CD4-positive, alpha-beta T cell (primary cell): ENCODE measurements at regions not wholly inside any gene's neighbourhood (a gene's known extent, or its start where the extent isn't known, plus 50 kb on each side); places are given as distances from the start of the nearest gene placed in this dataset.

Experiments
- ATAC-seq: fragments of 200-7000 bp; cut with Tn5 transposase; one replicate; pipeline ENCODE4 v1.10.0; 2022; ENCODE audit warnings: mild to moderate bottlenecking; ENCODE audit not compliant: poor library complexity
- CTCF ChIA-PET: fragments of 350-600 bp; sonication (Branson Sonifier 250); formaldehyde crosslinking; loops from one replicate; lab custom pipeline; 2021; ENCODE audit warnings: antibody characterized with exemption, inconsistent platforms; lab: Charles Lee
- POLR2A ChIA-PET: fragments of 350-600 bp; sonication (Branson Sonifier 250); formaldehyde crosslinking; loops from one replicate; lab custom pipeline; 2021; ENCODE audit warnings: antibody characterized with exemption, inconsistent platforms; lab: Charles Lee
- DNase-seq, 14 experiments: peaks; one replicate each; pipeline ENCODE4 v3.0.0-alpha.2; 2013 to 2020; ENCODE audit warnings: mixed read lengths in 2 of 14
- H3K27ac ChIP-seq, 2 donors: one replicate each; pipeline versions ENCODE4 v1.5.1 to v1.7.0; 2013; ENCODE audit warnings: low read length in 2 of 2, low read depth in 1 of 2, mild to moderate bottlenecking in 1 of 2
- H3K27me3 ChIP-seq, 2 experiments: 1 replicate in 1 of 2; 2 replicates in 1 of 2; pipeline versions ENCODE4 v1.6.1 to v1.7.0; 2013; ENCODE audit warnings: low read length in 2 of 2, control low read depth in 1 of 2, mild to moderate bottlenecking in 1 of 2, moderate library complexity in 1 of 2; ENCODE audit not compliant: insufficient read depth in 2 of 2, control insufficient read depth in 1 of 2
- H3K36me3 ChIP-seq: one replicate; pipeline ENCODE4 v1.6.1; 2013; ENCODE audit warnings: low read length, control low read depth; ENCODE audit not compliant: insufficient read depth
- H3K4me1 ChIP-seq: one replicate; pipeline ENCODE4 v1.6.1; 2013; ENCODE audit warnings: low read length, control low read depth; ENCODE audit not compliant: insufficient read depth
- H3K4me3 ChIP-seq: one replicate; pipeline ENCODE4 v1.5.1; 2013; ENCODE audit warnings: mild to moderate bottlenecking, low read length, moderate library complexity
- H3K9me3 ChIP-seq, 2 experiments: 1 replicate in 1 of 2; 2 replicates in 1 of 2; pipeline versions ENCODE4 v1.6.1 to v1.7.0; 2013; ENCODE audit warnings: low read length in 2 of 2, mild to moderate bottlenecking in 2 of 2, control low read depth in 1 of 2, moderate library complexity in 1 of 2; ENCODE audit not compliant: control insufficient read depth in 1 of 2, insufficient read depth in 1 of 2
- H3K27ac Mint-ChIP-seq: one replicate; pipeline ENCODE4 v1.8.0; 2020; ENCODE audit warnings: mixed read lengths
- H3K27me3 Mint-ChIP-seq: one replicate; pipeline ENCODE4 v1.8.0; 2021; ENCODE audit warnings: mixed read lengths
- H3K36me3 Mint-ChIP-seq: one replicate; pipeline ENCODE4 v1.8.0; 2021; ENCODE audit warnings: low read depth, mixed read lengths
- H3K4me1 Mint-ChIP-seq: one replicate; pipeline ENCODE4 v1.8.0; 2021; ENCODE audit warnings: low read depth, mixed read lengths
- H3K4me3 Mint-ChIP-seq: one replicate; pipeline ENCODE4 v1.8.0; 2020; ENCODE audit warnings: mild to moderate bottlenecking, mixed read lengths
- H3K9me3 Mint-ChIP-seq: one replicate; pipeline ENCODE4 v1.8.0; 2020; ENCODE audit warnings: mixed read lengths
- CTCF ChIP-seq: fragments of 200-600 bp; IDR thresholded peaks from one replicate; pipeline ENCODE4 v1.8.0; 2022; ENCODE audit warnings: antibody characterized with exemption, mild to moderate bottlenecking
- intact Hi-C, 2 experiments: fragments of 100-400 bp; cut with DNase I in 1 of 2; cut with micrococcal nuclease in 1 of 2; formaldehyde crosslinking; loops; one replicate each; pipeline versions ENCODE4 v1.15.1 to v1.9.0; 2023 to 2025; cut with DNase I, micrococcal nuclease

GRCh38 chr9:119902611-119903010 lies 533.4 kb upstream of the BRINP1 start:
- intact Hi-C loops, result no loop called here
- no peaks in the 10 kb centered on the region for H3K36me3 Mint-ChIP-seq
- H3K4me1 Mint-ChIP-seq, result no peaks in the 10 kb centered on the region
- TF ChIP-seq CTCF, result no peak
- no peaks in the 10 kb centered on the region for H3K27me3 ChIP-seq
- ATAC-seq, result no peak
- H3K27ac Mint-ChIP-seq, result no peak overlapping the region
- H3K9me3 ChIP-seq, result peaks cover 0 to 5% of the 10 kb centered on the region in 2 experiments
- POLR2A ChIA-PET, result no interaction called here
- no peak overlapping the region for H3K4me3 Mint-ChIP-seq
- H3K27me3 Mint-ChIP-seq, result no peaks in the 10 kb centered on the region
- no peaks in the 10 kb centered on the region for H3K9me3 Mint-ChIP-seq
- no peaks in the 10 kb centered on the region for H3K4me1 ChIP-seq
- DNase-seq, result no peak
- no peak overlapping the region for H3K27ac ChIP-seq
- no peaks in the 10 kb centered on the region for H3K36me3 ChIP-seq
- CTCF ChIA-PET, result no interaction called here
- no peak overlapping the region for H3K4me3 ChIP-seq

DNA sequence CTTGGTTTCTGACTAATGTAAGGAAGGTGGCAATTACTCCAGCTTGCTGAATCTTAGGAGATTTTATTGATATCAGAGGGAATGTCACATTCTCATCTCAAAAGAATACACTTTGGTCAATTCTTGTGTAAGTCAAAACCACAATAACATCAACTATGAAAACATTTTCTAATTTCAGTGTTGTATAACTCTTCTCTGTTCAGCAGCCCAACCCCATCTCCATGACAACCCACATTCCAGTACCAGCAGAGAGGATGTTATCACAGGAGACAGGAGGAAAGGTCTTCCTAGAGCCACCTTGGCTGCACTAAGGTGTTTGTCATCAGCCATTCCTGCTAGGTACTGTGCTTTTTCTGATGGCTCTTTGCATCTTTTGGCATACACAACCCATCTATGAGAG lies 529.1 kb upstream of the BRINP1 start:
- H3K27me3 Mint-ChIP-seq, result peaks cover 5% of the 10 kb centered on the region
- no peaks in the 10 kb centered on the region for H3K27me3 ChIP-seq
- ATAC-seq (no peak), DNase-seq (no peak)
- H3K9me3 ChIP-seq, result peaks cover 0 to 5% of the 10 kb centered on the region in 2 experiments
- no peak overlapping the region for H3K4me3 ChIP-seq
- H3K36me3 Mint-ChIP-seq, result no peaks in the 10 kb centered on the region
- no peaks in the 10 kb centered on the region for H3K36me3 ChIP-seq
- H3K4me1 Mint-ChIP-seq, result no peaks in the 10 kb centered on the region
- ChIA-PET POLR2A (no interaction called here), CTCF (no interaction called here)
- intact Hi-C loops, result no loop called here
- H3K27ac ChIP-seq, result no peak overlapping the region
- TF ChIP-seq CTCF, result no peak
- H3K4me3 Mint-ChIP-seq, result no peak overlapping the region
- H3K9me3 Mint-ChIP-seq, result no peaks in the 10 kb centered on the region
- no peaks in the 10 kb centered on the region for H3K4me1 ChIP-seq
- H3K27ac Mint-ChIP-seq, result no peak overlapping the region

DNA sequence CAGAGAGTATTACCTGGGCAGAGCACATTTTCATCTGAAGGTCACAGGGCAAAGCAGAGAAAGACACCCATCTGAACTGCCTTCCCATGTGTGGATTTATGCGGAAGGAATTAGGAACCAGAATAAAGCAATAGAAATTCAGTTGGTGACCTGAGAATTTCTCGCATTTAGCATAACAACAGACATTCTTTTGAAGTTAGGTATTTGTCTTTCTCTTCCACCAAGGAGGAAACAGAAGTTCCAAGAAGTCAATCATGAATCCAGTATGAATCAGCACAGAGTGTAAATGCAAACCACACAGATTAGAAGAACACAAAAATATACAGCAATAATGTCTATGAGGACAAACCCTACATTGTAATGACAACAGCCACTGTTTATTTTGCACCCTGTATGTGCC lies 515.2 kb upstream of the BRINP1 start:
- H3K4me3 ChIP-seq, result no peak overlapping the region
- ChIA-PET CTCF (no interaction called here), POLR2A (no interaction called here)
- no peaks in the 10 kb centered on the region for H3K4me1 Mint-ChIP-seq
- TF ChIP-seq CTCF, result no peak
- H3K4me3 Mint-ChIP-seq, result no peak overlapping the region
- H3K27ac ChIP-seq, result no peak overlapping the region
- ATAC-seq (no peak), DNase-seq (no peak)
- H3K27me3 Mint-ChIP-seq, result no peaks in the 10 kb centered on the region
- intact Hi-C loops, result no loop called here
- H3K36me3 ChIP-seq, result no peaks in the 10 kb centered on the region
- H3K4me1 ChIP-seq, result no peaks in the 10 kb centered on the region
- no peak overlapping the region for H3K27ac Mint-ChIP-seq
- H3K9me3 Mint-ChIP-seq, result no peaks in the 10 kb centered on the region
- H3K27me3 ChIP-seq, result no peaks in the 10 kb centered on the region
- peaks cover 0 to 5% of the 10 kb centered on the region in 2 experiments for H3K9me3 ChIP-seq
- no peaks in the 10 kb centered on the region for H3K36me3 Mint-ChIP-seq
